HepG2 (cell line): ENCODE measurements at regions not wholly inside any gene's neighbourhood (a gene's known extent, or its start where the extent isn't known, plus 50 kb on each side); places are given as distances from the start of the nearest gene placed in this dataset.

Experiments
- ATAC-seq: fragments of 200-7000 bp; cut with Tn5 transposase; 3 replicates; pipeline ENCODE4 v1.9.1; 2020; ENCODE audit warnings: mild to moderate bottlenecking, moderate library complexity
- BruUV-seq: library from RNA; stranded (reverse); fragments of 400-500 nt; replicated peaks from 2 replicates; lab custom pipeline; 2021; lab: Mats Ljungman, UMichigan
- CTCF ChIA-PET: fragments of 300-600 bp; formaldehyde crosslinking; extraction: SDS; loops from one replicate; lab custom pipeline; 2021; ENCODE audit warnings: low total read pairs, inconsistent platforms, low intra/inter-chr PET ratio; lab: Yijun Ruan, JAX
- POLR2A ChIA-PET: fragments of 350-600 bp; sonication (Branson Sonifier 250); formaldehyde crosslinking; loops from one replicate; lab custom pipeline; 2020; ENCODE audit warnings: antibody characterized with exemption, inconsistent platforms; lab: Yijun Ruan, JAX
- DNase-seq: peaks from one replicate; pipeline ENCODE4 v3.0.0-alpha.2; 2015; ENCODE audit warnings: low spot score
- FAIRE-seq: peaks from 3 replicates; lab custom pipeline; 2011; peaks lifted over from hg19 to GRCh38; lab: Jason Lieb, UNC
- H2AFZ ChIP-seq: one replicate; pipeline ENCODE4 v1.6.1; 2011; ENCODE audit warnings: low read length, inconsistent platforms
- H3K27ac ChIP-seq: fragments of 300-600 bp; 3 replicates; pipeline ENCODE4 v1.8.0; 2011; ENCODE audit warnings: mixed run types, mild to moderate bottlenecking, mixed read lengths, low read length, inconsistent platforms; ENCODE audit not compliant: insufficient read depth; ENCODE audit errors: extremely low read length
- H3K27me3 ChIP-seq, 2 experiments: fragments of 200-600 bp in 1 of 2; 2 replicates in 1 of 2; 3 replicates in 1 of 2; pipeline versions ENCODE4 v1.6.0 to v1.8.0; 2011; ENCODE audit warnings: low read length in 2 of 2, mild to moderate bottlenecking in 2 of 2, moderate library complexity in 2 of 2, inconsistent platforms in 1 of 2; ENCODE audit not compliant: insufficient read depth in 2 of 2, control insufficient read depth in 1 of 2
- H3K36me3 ChIP-seq, 2 experiments: fragments of 200-600 bp in 1 of 2; replicated peaks in 1 of 2; 2 replicates in 1 of 2; 3 replicates in 1 of 2; pipeline versions ENCODE4 v1.5.1 to v1.8.0; 2011; ENCODE audit warnings: low read length in 2 of 2, inconsistent platforms in 1 of 2; ENCODE audit not compliant: insufficient read depth in 2 of 2, control insufficient read depth in 1 of 2
- H3K4me1 ChIP-seq: 2 replicates; pipeline ENCODE4 v1.5.1; 2012; ENCODE audit warnings: low read length, inconsistent platforms; ENCODE audit not compliant: insufficient read depth
- H3K4me2 ChIP-seq: 2 replicates; pipeline ENCODE4 v1.6.0; 2011; ENCODE audit warnings: low read depth, low read length, inconsistent platforms
- H3K4me3 ChIP-seq, 3 experiments: fragments of 200-600 bp in 1 of 3; sonication (generic), shearing (Covaris generic) in 1 of 3; replicated peaks in 1 of 3; 2 replicates each; pipeline ENCODE4 v1.5.1; 2011 to 2016; ENCODE audit warnings: low read length in 3 of 3, inconsistent platforms in 2 of 3, low read depth in 2 of 3, mild to moderate bottlenecking in 2 of 3, control low read depth in 1 of 3, mixed read lengths in 1 of 3; ENCODE audit not compliant: insufficient read depth in 1 of 3
- H3K79me2 ChIP-seq: one replicate; pipeline ENCODE4 v1.6.1; 2011; ENCODE audit warnings: low read length, inconsistent platforms; ENCODE audit not compliant: insufficient read depth
- H3K9ac ChIP-seq: 2 replicates; pipeline ENCODE4 v1.6.0; 2011; ENCODE audit warnings: mild to moderate bottlenecking, low read depth, low read length, inconsistent platforms; ENCODE audit not compliant: insufficient read depth
- H3K9me3 ChIP-seq: 2 replicates; pipeline ENCODE4 v1.5.1; 2012; ENCODE audit warnings: mild to moderate bottlenecking, low read length
- H4K20me1 ChIP-seq: 2 replicates; pipeline ENCODE4 v1.6.0; 2011; ENCODE audit warnings: inconsistent platforms, mild to moderate bottlenecking, low read length, moderate library complexity; ENCODE audit not compliant: insufficient read depth
- FOSL2 ChIP-seq: sonication (generic); formaldehyde crosslinking; IDR thresholded peaks from 2 replicates; pipeline ENCODE4 v1.4.0; 2020; ENCODE audit warnings: missing genetic modification reagents
- FOXA3 ChIP-seq: IDR thresholded peaks from 2 replicates; pipeline ENCODE4 v1.6.1; 2016; ENCODE audit warnings: missing genetic modification reagents, missing compliant biosample characterization
- MAFF ChIP-seq: IDR thresholded peaks from 2 replicates; pipeline ENCODE4 v1.6.1; 2011; ENCODE audit warnings: low read depth, low read length, improper control_type of control experiment
- MAFK ChIP-seq, 2 experiments: IDR thresholded peaks in 1 of 2; conservative IDR thresholded peaks in 1 of 2; 2 replicates each; pipeline ENCODE4 v1.6.1; 2011; ENCODE audit warnings: improper control_type of control experiment in 2 of 2, low read length in 2 of 2
- MEF2D ChIP-seq: sonication (generic); formaldehyde crosslinking; IDR thresholded peaks from 2 replicates; pipeline ENCODE4 v1.5.1; 2020; ENCODE audit warnings: mild to moderate bottlenecking, missing genetic modification reagents
- NFE2 ChIP-seq: sonication (generic); formaldehyde crosslinking; IDR thresholded peaks from 2 replicates; pipeline ENCODE4 v1.4.0; 2020; ENCODE audit warnings: missing genetic modification reagents
- ZBTB33 ChIP-seq: sonication (generic); formaldehyde crosslinking; IDR thresholded peaks from 2 replicates; pipeline ENCODE4 v1.4.0; 2020; ENCODE audit warnings: missing genetic modification reagents
- ZC3H13 ChIP-seq: sonication (generic); formaldehyde crosslinking; IDR thresholded peaks from 2 replicates; pipeline ENCODE4 v1.8.1; 2023; ENCODE audit warnings: mild to moderate bottlenecking, missing genetic modification reagents, moderate library complexity
- ZNF143 ChIP-seq: sonication (generic); formaldehyde crosslinking; IDR thresholded peaks from 2 replicates; pipeline ENCODE4 v1.4.0; 2020; ENCODE audit warnings: missing genetic modification reagents
- ZNF33B ChIP-seq: sonication (generic); formaldehyde crosslinking; IDR thresholded peaks from 2 replicates; pipeline ENCODE4 v1.5.1; 2020; ENCODE audit warnings: mild to moderate bottlenecking, missing genetic modification reagents
- ZNF644 ChIP-seq: IDR thresholded peaks from 2 replicates; pipeline ENCODE4 v1.6.1; 2016; ENCODE audit warnings: low read depth
- ZNF770 ChIP-seq: sonication (generic); formaldehyde crosslinking; IDR thresholded peaks from 2 replicates; pipeline ENCODE4 v1.5.0; 2020; ENCODE audit warnings: mild to moderate bottlenecking, missing genetic modification reagents
- WGBS: methylation state at CpG from one replicate; pipeline ENCODE4 v1.1.6; 2017; ENCODE audit warnings: low lambda C conversion rate; 5-methylcytosine and 5-hydroxymethylcytosine counted together
- in situ Hi-C: cut with HindIII; loops from 2 replicates; pipeline ENCODE4 v1.10.0; 2017; ENCODE audit warnings: low pct_unique_long_range_greater_than_20kb; ENCODE audit not compliant: extremely low pct_ligation_motif_present
- intact Hi-C: fragments of 100-400 bp; cut with micrococcal nuclease; formaldehyde crosslinking; loops from one replicate; pipeline ENCODE4 v1.10.0; 2022; ENCODE audit not compliant: unreplicated experiment

- 89% methylated on average over 15 of the region's 15 CpGs for WGBS
- in situ Hi-C loops (no loop called here), intact Hi-C loops (no loop called here)
- Histone ChIP-seq H3K27ac (no peak overlapping the region), H2AFZ (no peak overlapping the region), H3K9ac (no peak overlapping the region), H3K79me2 (no peaks in the 10 kb centered on the region), H3K4me1 (peaks cover 23% of the 10 kb centered on the region), H3K4me3 (no peak overlapping the region), H3K36me3 (no peaks in the 10 kb centered on the region), H3K27me3 (peaks cover 0 to 16% of the 10 kb centered on the region in 2 experiments; a peak in 2 of 5 replicates), H3K4me2 (no peak overlapping the region), H4K20me1 (no peaks in the 10 kb centered on the region), H3K9me3 (no peaks in the 10 kb centered on the region)
- TF ChIP-seq ZNF143 (CRISPR knock-in tag) (no peak), ZNF770 (no peak), MEF2D (CRISPR knock-in tag) (no peak), FOXA3 (CRISPR knock-in tag) (no peak)
- no peak for DNase-seq
- ChIA-PET POLR2A (no interaction called here), CTCF (no interaction called here)
- no TSS peak for BruUV-seq
- no peak for FAIRE-seq
- no peak for ATAC-seq
Measured at GRCh38 chrX:2577844-2578466, 77.2 kb upstream of the DHRSX start.

DNA sequence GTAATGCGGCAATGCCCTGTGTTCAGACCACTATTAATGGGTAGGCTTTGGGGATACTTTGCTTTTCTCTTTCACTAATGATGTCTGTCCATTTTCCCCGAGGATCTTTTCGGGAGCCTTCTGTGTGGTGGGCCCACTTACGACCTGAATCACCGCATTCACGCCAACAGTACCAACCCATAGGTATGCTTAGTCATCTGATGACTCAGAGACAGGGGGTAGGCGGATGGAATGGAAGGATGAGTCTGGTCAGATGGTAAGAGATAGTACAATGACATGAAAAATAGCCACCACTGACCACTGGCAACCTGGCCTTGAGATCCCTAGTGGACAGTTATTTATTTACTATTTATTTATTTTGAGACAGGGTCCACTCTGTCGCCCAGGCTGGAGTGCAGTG lies 76.0 kb upstream of the DHRSX start:
- no peak overlapping the region for H2AFZ ChIP-seq
- ChIA-PET POLR2A (no interaction called here), CTCF (no interaction called here)
- H3K27ac ChIP-seq: no peak overlapping the region
- in situ Hi-C loops (no loop called here), intact Hi-C loops (no loop called here)
- WGBS: 53% methylated on average over 8 of the region's 8 CpGs
- H3K9me3 ChIP-seq: no peaks in the 10 kb centered on the region
- TF ChIP-seq ZNF33B (CRISPR knock-in tag) (no peak), MAFK (conservative IDR thresholded peaks at IDR 0.05 in 1 of 2, IDR thresholded peaks at IDR 0.05 in 1 of 2; ENCODE audit: low read length in 2 of 2) (peak in 1 of 2 experiments; percentile 60; a peak in 2 of 4 replicates), ZBTB33 (CRISPR knock-in tag) (peak; percentile 77; the same call in 1 of the 2 replicates), FOSL2 (CRISPR knock-in tag) (peak; percentile 93), MAFF (peak; percentile 36; the same call in 1 of the 2 replicates), ZNF644 (CRISPR knock-in tag) (peak; percentile 65; the same call in 1 of the 2 replicates), ZC3H13 (no peak), NFE2 (CRISPR knock-in tag) (peak; percentile 35; the same call in 1 of the 2 replicates)
- ATAC-seq (peak; percentile 54; the same call in 2 of the 3 replicates), FAIRE-seq (no peak), DNase-seq (peak; percentile 49)
- H3K4me3 ChIP-seq: no peak overlapping the region
- H3K79me2 ChIP-seq: no peaks in the 10 kb centered on the region
- no peak overlapping the region for H3K4me2 ChIP-seq
- H4K20me1 ChIP-seq: no peaks in the 10 kb centered on the region
- no peak overlapping the region for H3K9ac ChIP-seq
- H3K36me3 ChIP-seq: no peaks in the 10 kb centered on the region
- BruUV-seq: no TSS peak
- peaks cover 23% of the 10 kb centered on the region for H3K4me1 ChIP-seq
- H3K27me3 ChIP-seq: peaks cover 0 to 7% of the 10 kb centered on the region in 2 experiments; a peak in 1 of 5 replicates
